GM18907 (cell line): ENCODE measurements at regions not wholly inside any gene's neighbourhood (a gene's known extent, or its start where the extent isn't known, plus 50 kb on each side); places are given as distances from the start of the nearest gene placed in this dataset.

Experiments used
- ATAC-seq: cut with Tn5 transposase; IDR thresholded peaks from one replicate; pipeline ENCODE4 v1.9.1; 2021; ENCODE audit warnings: mild to moderate bottlenecking, moderate library complexity; ENCODE audit not compliant: unreplicated experiment

GRCh38 chr9:107989099-107989498, 499.5 kb upstream of the KLF4 start:
- ATAC-seq: no peak

GRCh38 chr9:107984956-107985355, 495.4 kb upstream of the KLF4 start:
- no peak for ATAC-seq

GRCh38 chr9:107983762-107984161, 494.2 kb upstream of the KLF4 start:
- no peak for ATAC-seq

- no peak for ATAC-seq
These were observed 493.6 kb upstream of the KLF4 start for GRCh38 chr9:107983181-107983603.

- ATAC-seq: no peak
These were observed 493.2 kb upstream of the KLF4 start for GRCh38 chr9:107982745-107983144.

GRCh38 chr9:107982001-107982400, 492.4 kb upstream of the KLF4 start:
- no peak for ATAC-seq

GRCh38 chr9:107980984-107981383, 491.4 kb upstream of the KLF4 start:
- ATAC-seq: no peak

GRCh38 chr9:107976767-107977166, 487.2 kb upstream of the KLF4 start:
- ATAC-seq: no peak

GRCh38 chr9:107975426-107976010, 485.9 kb upstream of the KLF4 start:
- ATAC-seq: no peak

- ATAC-seq: no peak
These were observed 483.9 kb upstream of the KLF4 start for GRCh38 chr9:107973451-107973850.

- no peak for ATAC-seq
These were observed 482.8 kb upstream of the KLF4 start for GRCh38 chr9:107972346-107972745.

- no peak for ATAC-seq
These were observed 481.7 kb upstream of the KLF4 start for GRCh38 chr9:107971241-107971640.

- no peak for ATAC-seq
These were observed 481.2 kb upstream of the KLF4 start for GRCh38 chr9:107970726-107971125.

- no peak for ATAC-seq
These were observed 480.2 kb upstream of the KLF4 start for GRCh38 chr9:107969727-107970126.

GRCh38 chr9:107969141-107969540, 479.6 kb upstream of the KLF4 start:
- no peak for ATAC-seq

- no peak for ATAC-seq
These were observed 473.7 kb upstream of the KLF4 start for GRCh38 chr9:107963246-107963645.

GRCh38 chr9:107960916-107961315, 471.3 kb upstream of the KLF4 start:
- ATAC-seq: no peak

GRCh38 chr9:107954312-107954711, 464.7 kb upstream of the KLF4 start:
- no peak for ATAC-seq

- ATAC-seq: no peak
These were observed 464.1 kb upstream of the KLF4 start for GRCh38 chr9:107953556-107954125.

GRCh38 chr9:107952773-107953172, 463.2 kb upstream of the KLF4 start:
- no peak for ATAC-seq

- ATAC-seq: no peak
These were observed 461.9 kb upstream of the KLF4 start for GRCh38 chr9:107951511-107951910.

- ATAC-seq: no peak
These were observed 459.5 kb upstream of the KLF4 start for GRCh38 chr9:107949061-107949460.

GRCh38 chr9:107948601-107949000, 459.0 kb upstream of the KLF4 start:
- ATAC-seq: no peak
